Fibroblast of pulmonary artery (primary cell): ENCODE measurements at regions not wholly inside any gene's neighbourhood (a gene's known extent, or its start where the extent isn't known, plus 50 kb on each side); places are given as distances from the start of the nearest gene placed in this dataset.
"Not testable (repeated sequence)": the region's sequence is repeated elsewhere in the genome, so short reads cannot be mapped to it uniquely, and the experiment has no call there.

Source experiments
- DNase-seq: peaks from one replicate; pipeline ENCODE4 v3.0.0-alpha.2; 2010; ENCODE audit warnings: low read depth
- H3K4me3 ChIP-seq: replicated peaks from 2 replicates; pipeline ENCODE4 v1.5.1; 2011; ENCODE audit warnings: low read depth, mild to moderate bottlenecking, control low read depth, low read length, moderate library complexity
- CTCF ChIP-seq: IDR thresholded peaks from 2 replicates; pipeline ENCODE4 v1.5.1; 2011; ENCODE audit warnings: mild to moderate bottlenecking, control low read depth, low read length, inconsistent platforms; ENCODE audit errors: missing control alignments

- no peak for DNase-seq
- no peak overlapping the region for H3K4me3 ChIP-seq
- no peak for TF ChIP-seq CTCF
These were observed 733.6 kb downstream of the PLOD2 start for GRCh38 chr3:145427355-145427754.

- H3K4me3 ChIP-seq: no peak overlapping the region
- no peak for TF ChIP-seq CTCF
- DNase-seq: no peak
These were observed 731.4 kb downstream of the PLOD2 start for GRCh38 chr3:145429546-145429945.

- DNase-seq: no peak
- no peak for TF ChIP-seq CTCF
- no peak overlapping the region for H3K4me3 ChIP-seq
These were observed 712.5 kb downstream of the PLOD2 start for GRCh38 chr3:145448436-145448835.

GRCh38 chr3:145450018-145450682, 710.8 kb downstream of the PLOD2 start:
- DNase-seq: no peak
- no peak overlapping the region for H3K4me3 ChIP-seq
- no peak for TF ChIP-seq CTCF

- no peak overlapping the region for H3K4me3 ChIP-seq
- no peak for TF ChIP-seq CTCF
- no peak for DNase-seq
These were observed 703.0 kb downstream of the PLOD2 start for GRCh38 chr3:145457825-145458552.

- DNase-seq, H3K4me3 ChIP-seq: not testable (repeated sequence)
These were observed 701.3 kb downstream of the PLOD2 start for GRCh38 chr3:145459681-145460080.

GRCh38 chr3:145471976-145472375, 689.0 kb downstream of the PLOD2 start:
- no peak for TF ChIP-seq CTCF

GRCh38 chr3:145482735-145483134, 678.2 kb downstream of the PLOD2 start:
- not testable (repeated sequence) for H3K4me3 ChIP-seq, DNase-seq

More at GRCh38 chr3:145471976-145472375, 689.0 kb downstream of the PLOD2 start:
- no peak for DNase-seq
- no peak overlapping the region for H3K4me3 ChIP-seq
